Tibial nerve (tissue), 4 donors: ENCODE measurements at regions not wholly inside any gene's neighbourhood (a gene's known extent, or its start where the extent isn't known, plus 50 kb on each side); places are given as distances from the start of the nearest gene placed in this dataset.

Source experiments
- DNase-seq, 2 donors: peaks; one replicate each; pipeline ENCODE4 v3.0.0-alpha.2; 2019; ENCODE audit warnings: low spot score in 2 of 2
- H3K27ac ChIP-seq, 4 donors: fragments of 200-600 bp; sonication (generic) in 3 of 4; one replicate each; pipeline ENCODE4 v1.5.1; 2017 to 2019; ENCODE audit warnings: mild to moderate bottlenecking in 1 of 4
- H3K27me3 ChIP-seq, 2 donors: fragments of 200-600 bp; sonication (generic) in 1 of 2; one replicate each; pipeline versions ENCODE4 v1.5.1 to v1.6.0; 2017 to 2019
- H3K36me3 ChIP-seq, 3 donors: fragments of 200-600 bp; sonication (generic); one replicate each; pipeline ENCODE4 v1.5.1; 2018 to 2019
- H3K4me1 ChIP-seq, 4 donors: fragments of 200-600 bp; sonication (generic) in 3 of 4; one replicate each; pipeline ENCODE4 v1.5.1; 2017 to 2019
- H3K4me3 ChIP-seq, 4 donors: fragments of 200-600 bp; sonication (generic) in 3 of 4; one replicate each; pipeline ENCODE4 v1.5.1; 2017 to 2019; ENCODE audit warnings: mild to moderate bottlenecking in 1 of 4, moderate library complexity in 1 of 4
- H3K9me3 ChIP-seq, 4 donors: fragments of 200-600 bp; sonication (generic) in 3 of 4; one replicate each; pipeline ENCODE4 v1.5.1; 2017 to 2019
- CTCF ChIP-seq, 5 experiments: fragments of 200-600 bp in 3 of 5; fragments of 450-650 bp in 2 of 5; sonication (generic) in 3 of 5; IDR thresholded peaks; one replicate each; pipeline ENCODE4 v1.5.1; 2016 to 2019; ENCODE audit warnings: antibody characterized with exemption in 5 of 5, mild to moderate bottlenecking in 3 of 5, moderate library complexity in 2 of 5
- EP300 ChIP-seq, 2 donors: sonication (generic); formaldehyde crosslinking; IDR thresholded peaks; one replicate each; pipeline ENCODE4 v1.6.1; 2017; ENCODE audit warnings: antibody characterized with exemption in 2 of 2, mild to moderate bottlenecking in 1 of 2
- POLR2A ChIP-seq, 2 donors: fragments of 450-650 bp; IDR thresholded peaks; one replicate each; pipeline ENCODE4 v1.6.1; 2017; ENCODE audit warnings: antibody characterized with exemption in 2 of 2, mild to moderate bottlenecking in 2 of 2, moderate library complexity in 2 of 2
- WGBS, 2 donors: methylation state at CpG; one replicate each; pipeline ENCODE4 v1.1.5; 2018; 5-methylcytosine and 5-hydroxymethylcytosine counted together

- TF ChIP-seq CTCF (IDR thresholded peaks at IDR 0.05): no peak
- H3K36me3 ChIP-seq: no peaks in the 10 kb centered on the region
- peaks cover 0 to 11% (median 0%) of the 10 kb centered on the region in 4 donors for H3K9me3 ChIP-seq
- H3K4me1 ChIP-seq: no peaks in the 10 kb centered on the region
- no peak overlapping the region for H3K4me3 ChIP-seq
- H3K27me3 ChIP-seq: no peaks in the 10 kb centered on the region
- H3K27ac ChIP-seq: no peak overlapping the region
- no peak for DNase-seq
- WGBS, 2 donors: 24 to 26% methylated on average over 1 of the region's 1 CpG
Observed at GRCh38 chr5:98497418-98497817, 276.0 kb upstream of the RGMB start.

GRCh38 chr5:98498028-98498427, 275.4 kb upstream of the RGMB start:
- no peak overlapping the region for H3K27ac ChIP-seq

GRCh38 chr5:98499892-98500291, 273.6 kb upstream of the RGMB start:
- no peaks in the 10 kb centered on the region for H3K4me1 ChIP-seq
- WGBS, 2 donors: 95 to 96% methylated on average over 1 of the region's 1 CpG
- H3K9me3 ChIP-seq: no peaks in the 10 kb centered on the region
- no peak for DNase-seq
- H3K4me3 ChIP-seq: no peak overlapping the region
- no peaks in the 10 kb centered on the region for H3K36me3 ChIP-seq
- no peak for TF ChIP-seq EP300 (IDR thresholded peaks at IDR 0.05)
- no peak for TF ChIP-seq CTCF (IDR thresholded peaks at IDR 0.05)
- TF ChIP-seq POLR2A (IDR thresholded peaks at IDR 0.05): no peak
- H3K27ac ChIP-seq: no peak overlapping the region
- H3K27me3 ChIP-seq: no peaks in the 10 kb centered on the region

More at GRCh38 chr5:98498028-98498427, 275.4 kb upstream of the RGMB start:
- 85 to 86% methylated on average over 2 of the region's 2 CpGs for WGBS, 2 donors
- no peaks in the 10 kb centered on the region for H3K4me1 ChIP-seq
- no peaks in the 10 kb centered on the region for H3K27me3 ChIP-seq
- peaks cover 0 to 11% (median 0%) of the 10 kb centered on the region in 4 donors for H3K9me3 ChIP-seq
- no peak overlapping the region for H3K4me3 ChIP-seq
- TF ChIP-seq EP300 (IDR thresholded peaks at IDR 0.05) (no peak), POLR2A (IDR thresholded peaks at IDR 0.05) (no peak), CTCF (IDR thresholded peaks at IDR 0.05) (no peak)
- no peak for DNase-seq
- H3K36me3 ChIP-seq: no peaks in the 10 kb centered on the region

- no peak overlapping the region for H3K27ac ChIP-seq
- H3K9me3 ChIP-seq: no peaks in the 10 kb centered on the region
- H3K4me1 ChIP-seq: no peaks in the 10 kb centered on the region
- no peaks in the 10 kb centered on the region for H3K27me3 ChIP-seq
- no peak for DNase-seq
- H3K36me3 ChIP-seq: no peaks in the 10 kb centered on the region
- no peak overlapping the region for H3K4me3 ChIP-seq
- no peak for TF ChIP-seq CTCF (IDR thresholded peaks at IDR 0.05)
- TF ChIP-seq POLR2A (IDR thresholded peaks at IDR 0.05): no peak
- TF ChIP-seq EP300 (IDR thresholded peaks at IDR 0.05): no peak
- WGBS, 2 donors: 59 to 64% methylated on average over 3 of the region's 3 CpGs
Observed at GRCh38 chr5:98500811-98501210, 272.7 kb upstream of the RGMB start.

GRCh38 chr5:98503616-98504015, 269.8 kb upstream of the RGMB start:
- Histone ChIP-seq H3K27ac (no peak overlapping the region), H3K27me3 (no peaks in the 10 kb centered on the region), H3K4me3 (no peak overlapping the region), H3K4me1 (no peaks in the 10 kb centered on the region), H3K9me3 (no peaks in the 10 kb centered on the region), H3K36me3 (no peaks in the 10 kb centered on the region)
- DNase-seq: no peak
- TF ChIP-seq POLR2A (IDR thresholded peaks at IDR 0.05) (no peak), CTCF (IDR thresholded peaks at IDR 0.05) (no peak), EP300 (IDR thresholded peaks at IDR 0.05) (no peak)
- WGBS, 2 donors: 77 to 78% methylated on average over 2 of the region's 2 CpGs
